Stimulated activated CD8-positive, alpha-beta memory T cell treated with anti-CD3 and anti-CD28 coated beads, Interleukin-15, amount 100 ng/mL, for 4 hours (primary cell): ENCODE measurements at regions not wholly inside any gene's neighbourhood (a gene's known extent, or its start where the extent isn't known, plus 50 kb on each side); places are given as distances from the start of the nearest gene placed in this dataset.

ENCODE experiments used
- DNase-seq, 2 donors: peaks; one replicate each; pipeline ENCODE4 v3.0.0-alpha.2; 2020; ENCODE audit warnings: low read depth in 2 of 2

DNA sequence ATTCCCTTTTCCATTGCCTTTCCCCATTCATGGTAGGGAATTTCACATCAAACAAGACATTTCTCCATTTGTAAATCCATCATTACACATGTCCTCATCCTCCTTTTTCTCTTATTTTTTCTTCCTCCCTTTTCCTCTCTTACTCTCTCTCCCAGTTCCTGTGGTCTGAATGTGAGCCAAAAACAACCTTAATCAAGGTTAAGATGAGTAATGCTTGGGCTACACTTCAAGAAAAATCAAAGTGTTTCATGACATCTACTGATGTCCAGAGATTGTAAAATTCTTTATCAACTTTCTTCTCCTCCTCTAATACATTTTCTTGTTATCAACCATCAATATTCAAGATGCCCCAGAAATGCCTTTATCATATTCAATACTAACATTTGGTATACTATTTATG is 172.5 kb upstream of the PRNP start:
- DNase-seq, result no peak

DNA sequence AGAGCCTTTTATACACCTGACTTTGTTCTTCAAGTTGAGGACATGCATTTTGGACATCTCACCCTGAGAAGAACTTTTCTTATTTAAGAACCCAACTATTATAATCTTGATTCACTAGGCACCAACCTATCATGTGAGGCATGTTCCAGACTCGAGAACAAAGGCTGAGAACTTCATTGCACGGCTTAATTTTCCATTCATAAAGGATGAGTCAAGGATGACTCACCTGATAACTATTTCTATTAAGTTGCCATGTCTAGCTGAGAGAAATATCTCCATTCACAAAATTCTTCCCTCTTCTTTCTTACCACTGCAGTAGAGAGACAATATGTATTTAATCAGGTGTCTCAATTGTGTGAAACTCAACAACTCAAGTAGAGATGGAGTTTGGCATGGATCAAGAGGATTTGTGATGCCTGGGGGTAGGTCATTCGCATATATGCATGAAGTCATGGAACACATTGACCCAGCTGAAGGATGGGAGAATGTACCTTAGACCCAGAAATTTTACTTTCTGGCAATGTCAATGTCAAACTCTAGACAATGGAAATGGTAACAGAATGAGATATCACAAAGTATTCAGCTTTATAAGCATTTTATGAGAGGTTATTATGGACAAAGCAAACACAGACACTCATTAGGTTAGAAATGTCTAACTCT is 173.2 kb upstream of the PRNP start:
- no peak for DNase-seq

DNA sequence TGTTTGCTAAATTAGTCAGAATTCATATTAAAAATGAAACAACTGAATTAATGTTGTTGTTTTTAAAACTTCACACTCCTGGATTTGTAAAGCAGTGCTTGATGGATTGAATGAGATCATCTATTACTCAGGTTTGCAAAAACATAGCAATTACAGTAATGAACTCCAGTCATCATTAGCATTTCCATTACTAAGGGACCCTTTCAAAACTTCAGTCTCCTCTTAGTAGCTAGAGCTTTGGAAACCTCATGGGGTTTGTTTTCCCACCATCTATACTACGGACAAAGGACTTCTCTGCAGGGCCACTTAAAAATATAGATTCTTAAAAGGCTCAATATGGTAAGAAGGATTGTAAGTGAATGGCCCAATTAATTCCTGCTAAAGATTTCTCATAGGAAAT is 174.5 kb upstream of the PRNP start:
- DNase-seq, result no peak

DNA sequence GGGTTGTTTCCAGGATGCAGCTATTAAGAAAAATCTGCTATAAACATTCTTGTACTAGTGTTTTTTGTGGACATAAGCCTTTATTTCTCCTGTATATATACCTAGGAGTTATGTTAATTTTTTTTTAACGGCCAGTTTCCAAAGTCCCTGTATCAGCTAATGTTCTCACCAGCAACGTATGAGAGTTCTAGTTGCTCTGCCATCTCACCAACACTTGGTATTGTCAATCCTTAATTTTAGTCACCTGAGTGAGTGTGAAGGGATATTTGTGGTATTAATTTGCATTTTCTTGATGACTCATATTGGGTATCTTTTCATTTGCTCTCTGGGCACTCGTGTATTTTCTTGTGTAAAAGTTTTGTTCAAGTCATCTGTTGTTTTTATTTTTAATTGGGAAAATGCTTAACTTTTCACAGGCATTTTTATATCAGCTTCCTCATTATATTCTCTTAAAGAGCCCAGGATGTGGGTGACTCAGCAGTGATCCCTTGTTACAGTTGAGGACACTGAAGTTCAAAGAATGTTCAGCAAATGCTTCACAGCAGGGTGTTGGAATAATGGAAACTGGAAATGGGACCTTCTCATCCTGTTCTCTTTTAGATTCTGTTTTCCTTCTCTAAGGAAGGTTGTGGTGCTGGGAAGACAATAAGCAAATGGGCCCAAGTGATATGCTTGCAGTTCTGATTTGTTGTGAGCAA is 176.3 kb upstream of the PRNP start:
- no peak for DNase-seq

DNA sequence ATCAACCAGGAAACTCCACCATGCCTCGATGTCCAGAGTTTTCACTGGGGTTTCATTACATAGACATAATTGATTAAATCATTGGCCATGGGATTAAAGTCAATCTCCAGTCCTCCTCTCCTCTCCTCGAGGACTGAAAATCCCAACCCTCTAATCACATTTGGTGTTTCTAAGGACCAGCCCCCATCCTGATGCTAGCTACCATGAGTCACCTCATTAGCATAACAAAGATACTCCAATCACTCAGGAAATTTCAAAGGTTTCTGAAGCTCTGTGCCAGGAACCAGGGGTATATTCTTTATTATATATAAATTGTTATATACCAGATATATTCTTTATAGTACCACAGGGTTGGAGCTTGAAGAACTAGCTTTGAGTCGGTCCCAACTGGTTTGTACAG is 177.5 kb upstream of the PRNP start:
- DNase-seq, result no peak

DNA sequence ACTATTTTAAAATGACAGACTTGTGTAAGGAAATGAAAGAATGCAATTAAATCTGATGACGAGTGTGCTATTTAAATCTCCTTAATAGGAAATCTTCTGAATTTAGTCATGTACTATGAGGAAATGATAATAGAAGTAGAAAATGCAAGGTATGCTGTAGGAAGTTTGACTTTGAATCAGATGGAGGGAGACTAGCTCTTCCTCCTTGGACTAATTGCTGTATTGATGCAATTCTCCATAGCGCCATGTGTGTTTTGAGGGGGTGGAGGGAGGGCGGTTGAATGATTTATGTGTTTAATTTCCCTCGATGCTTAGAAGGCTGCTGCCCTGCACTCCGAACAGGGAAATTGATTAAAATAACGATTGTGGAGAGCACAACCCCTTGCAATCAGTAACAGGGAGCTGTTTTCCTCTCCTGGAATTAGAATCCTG is 179.0 kb upstream of the PRNP start:
- no peak for DNase-seq

DNA sequence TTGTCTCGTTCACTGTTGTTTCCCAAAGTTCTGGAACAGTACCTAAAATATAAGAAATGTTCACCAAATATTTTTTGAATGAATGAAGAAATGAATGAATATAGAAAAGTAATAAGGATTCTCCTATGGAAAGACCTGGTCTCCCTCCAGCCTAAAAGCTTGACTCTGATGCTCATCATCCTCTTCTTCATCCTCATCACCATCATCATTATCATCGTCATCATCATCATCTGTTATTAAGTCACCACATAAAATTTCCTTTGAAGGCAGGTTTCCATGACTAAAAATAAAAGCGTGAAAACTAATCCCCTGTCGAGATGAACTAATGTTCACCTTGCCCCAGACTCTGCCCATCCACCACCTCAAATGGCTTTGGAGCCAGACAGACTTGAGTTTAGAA is 181.4 kb upstream of the PRNP start:
- DNase-seq, result no peak

DNA sequence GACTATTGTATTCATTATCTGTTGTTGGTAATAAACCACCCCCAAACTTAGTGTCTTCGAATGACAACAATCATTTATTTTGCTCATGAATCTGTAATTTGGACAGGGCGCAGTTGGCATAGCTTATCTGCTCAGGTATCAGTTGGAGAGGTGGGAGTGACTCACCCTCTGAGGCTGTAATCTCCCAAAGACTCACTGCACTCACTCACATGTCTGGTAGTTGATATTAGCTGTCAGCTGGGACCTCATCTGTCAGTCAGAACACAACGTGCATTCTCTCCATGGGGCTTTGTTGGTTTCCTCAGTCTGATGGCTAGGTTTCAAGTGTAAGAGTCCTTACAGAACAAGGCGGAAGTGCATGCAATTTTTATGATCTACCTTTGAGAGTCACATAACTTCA is 183.5 kb upstream of the PRNP start:
- DNase-seq, result no peak

DNA sequence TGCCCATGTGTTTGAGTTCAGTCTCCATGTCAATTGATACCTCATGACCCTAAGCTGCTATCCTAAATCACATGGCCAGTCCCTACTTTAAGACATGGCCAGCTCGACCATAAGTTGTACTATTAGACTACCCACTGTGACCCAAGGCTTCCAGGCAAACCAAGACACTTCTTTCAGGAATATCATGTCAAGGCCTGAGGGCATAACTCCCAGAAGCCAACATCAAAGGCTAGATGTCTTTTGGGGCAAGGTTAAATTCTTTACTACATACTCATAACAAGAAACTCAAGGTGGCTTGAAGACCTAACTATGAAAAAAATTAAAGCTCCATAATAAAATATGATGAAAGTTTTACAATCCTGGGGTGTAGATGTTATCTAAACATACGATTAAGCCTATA is 192.9 kb upstream of the PRNP start:
- no peak for DNase-seq

DNA sequence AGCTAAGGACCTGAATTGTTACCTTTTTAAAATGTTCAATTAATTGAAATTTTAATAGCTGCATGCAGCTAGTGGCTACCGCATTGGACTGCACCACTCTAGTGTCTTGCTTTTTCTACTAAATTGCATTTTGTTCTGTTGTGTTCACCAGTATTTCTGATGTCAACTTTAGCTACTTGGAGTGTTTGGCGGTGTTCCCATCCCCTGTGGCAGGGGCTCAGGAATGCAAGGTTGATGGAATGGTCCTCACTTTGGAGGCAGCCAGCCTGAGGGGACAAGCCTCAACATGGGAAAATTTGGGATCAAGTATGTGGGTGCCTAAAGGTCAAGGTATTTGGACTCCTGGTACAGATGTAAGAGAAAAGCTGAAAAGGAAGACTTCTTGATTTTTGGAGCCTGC is 194.6 kb upstream of the PRNP start:
- DNase-seq, result no peak

DNA sequence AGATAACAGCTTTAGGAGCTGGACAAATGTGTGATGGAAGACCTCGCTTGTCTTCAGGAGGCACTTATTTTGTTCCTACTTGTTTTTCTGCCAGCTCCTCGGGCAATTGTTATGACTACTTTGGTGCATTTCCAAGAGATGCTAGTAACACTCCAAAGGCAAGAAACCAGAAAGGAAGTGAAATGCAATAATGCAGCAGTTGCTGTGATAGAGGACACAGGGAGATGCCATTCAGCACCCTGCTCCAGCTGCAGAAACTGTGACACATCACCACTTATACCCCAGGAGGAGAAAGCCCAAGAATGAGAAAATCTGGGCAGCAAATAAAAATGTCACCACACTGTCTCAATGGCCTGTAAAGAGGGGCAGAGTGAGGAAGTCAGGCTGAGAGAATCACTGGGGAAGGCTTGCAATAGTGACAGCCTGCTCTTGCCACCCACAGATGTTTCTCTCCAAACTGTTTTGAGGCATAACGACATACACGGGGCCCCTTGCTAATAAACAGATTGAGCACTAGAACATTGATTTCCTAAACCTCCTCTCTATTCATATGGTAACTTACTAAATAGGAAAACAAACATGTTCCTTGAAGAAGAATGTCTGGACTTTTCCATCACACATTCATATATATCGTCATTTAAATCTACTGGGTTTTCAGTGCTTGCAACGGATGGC is 195.5 kb upstream of the PRNP start:
- DNase-seq, result no peak

DNA sequence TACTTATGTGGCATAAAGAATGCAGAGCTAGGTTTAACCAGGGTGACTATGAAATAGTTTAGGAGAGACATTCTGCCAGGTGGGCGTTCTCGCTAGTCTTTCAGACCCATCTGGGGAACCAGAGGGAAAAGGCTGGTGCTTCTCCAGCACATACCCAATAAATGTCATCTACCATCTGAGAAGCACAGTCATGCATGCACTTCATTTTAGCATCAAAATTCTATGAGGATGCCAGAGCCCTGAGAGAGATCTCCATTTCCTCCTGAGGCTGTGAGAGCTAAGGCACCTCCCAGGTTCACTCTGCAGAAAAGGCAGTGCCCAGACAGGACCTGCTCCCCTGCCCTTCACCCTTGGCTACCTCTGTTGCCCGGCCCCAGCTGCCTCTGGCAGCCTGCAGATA is 196.2 kb upstream of the PRNP start:
- no peak for DNase-seq

DNA sequence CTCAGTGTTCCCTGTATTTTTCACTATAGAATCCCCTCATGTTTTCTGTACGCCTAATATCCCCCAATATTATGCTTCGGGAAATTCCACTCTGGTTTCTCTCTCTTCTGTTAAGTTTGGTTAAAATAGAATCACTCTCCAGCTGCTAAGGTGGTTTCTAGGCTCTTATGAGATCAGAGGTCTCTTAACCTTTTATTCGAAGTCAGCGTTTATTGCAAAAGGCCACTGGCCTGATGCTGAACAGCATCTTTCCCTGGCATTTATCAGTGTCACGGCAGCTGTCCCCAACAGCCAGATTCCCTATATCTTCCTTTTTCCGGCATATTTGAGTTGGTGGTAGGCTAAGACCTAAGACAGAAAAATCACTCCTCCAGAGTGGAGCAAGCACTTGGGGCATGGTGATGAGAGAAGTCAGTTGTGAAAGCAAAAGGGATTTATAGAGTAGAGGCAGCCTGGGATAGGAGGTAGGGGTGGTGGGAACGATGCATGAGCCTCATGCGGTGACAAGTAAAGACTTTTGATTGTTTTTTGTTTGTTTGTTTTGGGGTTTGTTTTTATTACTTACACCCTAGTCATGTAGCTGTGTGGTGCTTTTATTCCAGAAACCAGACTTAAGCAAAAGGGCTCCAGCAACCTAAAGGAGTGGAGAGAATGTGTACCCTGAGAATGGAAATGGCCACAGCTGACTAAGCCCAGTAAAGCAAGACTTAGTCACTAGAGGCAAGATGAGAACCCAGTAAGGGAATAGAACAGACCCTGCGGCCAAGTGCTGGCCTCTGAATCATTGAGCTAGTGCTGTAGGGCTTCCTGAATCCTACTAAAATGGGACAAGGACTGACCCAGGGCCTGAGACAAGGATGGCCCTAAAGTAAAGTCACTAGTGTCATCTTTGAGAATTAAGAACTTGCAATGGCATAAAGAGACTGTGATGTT is 197.6 kb upstream of the PRNP start:
- DNase-seq, result no peak

DNA sequence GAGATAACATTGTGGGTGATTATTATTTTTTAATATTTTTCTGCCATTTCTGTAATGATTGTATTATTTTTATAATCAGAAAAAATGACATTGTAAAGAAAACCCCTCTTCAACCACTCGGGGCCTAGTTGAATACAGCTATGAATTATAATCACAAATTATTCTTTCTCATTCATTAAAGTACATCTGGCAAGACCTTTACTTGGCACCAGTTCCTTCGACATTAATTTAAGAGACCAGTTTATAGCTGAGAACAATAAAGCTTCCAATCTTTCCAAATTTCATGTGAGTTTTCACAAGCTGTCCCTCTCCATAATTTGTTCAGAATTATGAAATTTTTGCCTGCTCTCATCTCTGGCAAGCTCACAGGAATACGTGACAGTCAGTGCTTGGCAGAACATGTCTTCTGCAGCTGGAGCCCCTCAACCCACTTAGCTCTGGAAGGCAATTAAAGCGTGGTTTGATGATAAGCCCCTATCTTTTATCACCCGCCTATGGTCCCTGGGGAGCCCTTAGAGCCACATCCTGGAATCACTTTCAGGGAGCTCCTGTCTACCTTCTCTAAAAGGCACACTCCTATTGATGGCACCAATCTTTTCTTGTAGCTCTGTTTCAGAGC is 201.8 kb upstream of the PRNP start:
- DNase-seq, result no peak

DNA sequence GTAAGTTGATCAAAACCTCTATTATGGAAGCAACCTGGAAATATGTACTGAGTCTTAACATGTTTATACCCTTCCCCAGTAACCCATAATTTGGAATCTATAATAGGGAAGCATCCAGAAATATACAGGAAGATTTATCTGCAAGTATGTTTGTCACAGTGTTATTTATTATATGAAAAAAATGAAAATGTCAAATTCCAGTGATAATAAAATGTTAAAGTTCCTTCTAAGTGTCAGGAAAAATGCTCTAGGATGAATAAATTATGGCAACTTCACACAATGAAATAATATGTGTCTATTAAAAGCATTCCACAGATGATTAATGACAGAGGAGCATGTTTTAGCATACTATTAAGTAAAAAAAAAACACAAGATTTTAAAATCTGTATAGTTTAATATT is 202.3 kb upstream of the PRNP start:
- DNase-seq, result no peak

DNA sequence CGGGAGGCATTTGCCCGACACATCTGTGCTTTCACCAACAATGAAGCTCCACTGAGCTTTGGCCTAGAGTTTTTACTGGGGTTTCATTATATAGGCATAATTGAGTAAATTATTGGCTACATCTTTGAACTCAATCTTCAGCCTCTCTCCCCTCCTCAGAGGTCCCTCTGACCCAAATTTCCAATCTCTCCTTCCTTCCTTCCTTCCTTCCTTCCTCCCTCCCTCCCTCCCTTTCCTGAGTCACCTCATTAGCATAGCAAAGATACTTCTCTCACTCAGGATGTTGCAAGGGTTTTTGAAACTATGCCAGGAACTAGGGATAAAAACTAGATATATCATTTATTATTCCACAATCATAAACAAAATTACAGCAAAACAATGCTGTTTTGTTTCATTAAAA is 202.8 kb upstream of the PRNP start:
- no peak for DNase-seq

DNA sequence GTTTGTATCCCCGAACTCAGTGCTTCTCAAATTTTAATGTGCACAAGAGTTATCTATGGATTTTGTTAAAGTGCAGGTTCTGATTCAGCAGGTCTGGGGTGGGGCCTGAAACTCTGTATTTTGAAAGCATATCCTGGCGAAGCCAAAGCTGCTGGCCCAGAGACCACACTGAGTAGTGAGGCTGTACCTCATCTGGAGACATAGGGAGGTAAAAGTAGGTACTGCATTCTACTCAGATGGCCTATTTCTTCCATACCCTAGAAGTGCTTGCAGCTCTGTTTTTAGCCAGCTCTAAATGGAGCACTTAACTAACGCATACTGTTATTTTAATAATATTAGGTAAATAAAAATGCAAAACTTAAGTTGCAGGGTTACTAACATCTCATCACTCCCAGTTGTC is 206.2 kb upstream of the PRNP start:
- no peak for DNase-seq

DNA sequence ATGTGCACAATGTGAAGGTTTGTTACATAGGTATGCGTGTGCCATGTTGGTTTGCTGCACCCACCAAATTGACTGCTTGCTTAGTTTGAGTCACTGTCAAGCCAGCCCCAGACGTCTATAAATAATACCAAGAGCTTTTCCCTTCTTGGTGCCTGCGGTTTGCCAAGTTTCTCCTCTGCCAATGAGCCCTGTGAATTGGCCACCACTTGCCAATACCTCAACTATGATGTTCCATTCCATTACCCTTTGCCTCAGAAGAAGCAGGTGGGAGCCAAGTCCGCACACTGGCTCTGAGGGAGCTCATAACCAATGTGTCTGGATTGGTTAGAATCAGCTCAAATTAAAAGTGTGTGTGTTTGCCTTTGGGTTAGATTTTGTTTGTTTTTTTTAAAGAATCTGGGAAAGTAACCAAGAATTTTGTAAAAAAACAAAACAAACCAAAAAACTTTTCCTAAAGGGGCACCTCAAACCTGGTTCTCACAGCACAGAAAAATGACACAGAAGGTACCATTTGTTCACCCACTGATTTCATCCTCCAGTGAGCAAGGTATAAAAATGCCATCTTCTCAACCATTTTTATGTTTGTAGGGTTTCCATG is 209.3 kb upstream of the PRNP start:
- no peak for DNase-seq

DNA sequence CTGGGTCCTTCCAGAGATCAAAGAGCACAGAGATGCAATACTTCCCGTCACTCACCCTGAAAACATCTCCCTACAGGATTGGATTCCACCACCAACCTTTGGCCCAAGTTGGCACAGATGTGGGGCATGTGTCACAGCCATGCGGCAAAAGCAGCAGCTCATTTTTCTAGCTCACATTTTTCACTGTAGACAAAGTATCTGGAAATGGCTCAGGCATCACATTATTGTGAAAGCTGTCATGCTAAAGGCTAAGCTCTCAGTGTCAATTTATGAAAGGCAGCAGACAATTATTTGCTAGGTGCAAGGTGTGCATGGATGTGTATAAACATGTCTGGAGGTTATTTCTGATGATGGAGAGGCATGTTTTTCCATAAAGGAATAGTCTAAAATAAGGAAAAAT is 213.3 kb upstream of the PRNP start:
- no peak for DNase-seq

DNA sequence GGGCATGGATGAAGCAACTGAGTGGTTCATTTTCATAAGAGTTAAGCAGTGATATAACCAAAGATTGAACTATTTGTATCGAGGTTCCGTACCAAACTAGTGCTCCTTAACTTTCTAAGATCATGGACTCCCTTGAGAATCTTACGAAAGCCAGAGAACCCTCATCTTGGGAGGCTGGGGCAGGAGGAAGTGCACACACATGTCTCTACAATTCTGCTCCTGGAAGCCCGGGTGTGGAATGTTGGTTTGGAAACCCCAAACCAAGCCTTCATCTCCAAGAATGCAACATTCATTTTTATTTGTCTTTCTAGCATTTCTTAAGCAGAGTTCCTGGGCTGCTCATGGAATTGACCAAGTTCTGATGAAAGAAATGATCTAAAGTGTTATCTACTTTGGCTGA is 215.0 kb upstream of the PRNP start:
- no peak for DNase-seq

DNA sequence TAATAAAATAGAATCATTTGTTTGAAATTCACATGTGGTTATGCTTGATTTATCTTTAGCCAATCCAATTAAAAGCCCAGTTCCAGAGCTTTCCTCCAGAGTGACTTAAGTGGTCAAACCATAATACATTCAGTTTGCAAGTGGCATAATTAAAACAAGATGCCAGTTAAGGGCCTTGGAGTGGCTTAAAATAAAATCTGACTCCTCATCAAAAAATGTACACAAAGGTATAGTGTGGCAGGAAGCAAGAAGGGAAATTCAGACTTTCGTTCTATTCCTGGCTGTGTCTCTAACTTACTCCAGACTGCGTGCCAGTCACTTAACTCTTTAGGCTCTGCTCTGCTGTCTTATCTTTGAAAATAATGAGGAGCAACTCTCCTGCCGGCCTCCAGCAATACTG is 215.9 kb upstream of the PRNP start:
- DNase-seq, result no peak
